ENCODE measurements at regions not wholly inside any gene's neighbourhood (a gene's known extent, or its start where the extent isn't known, plus 50 kb on each side); places are given as distances from the start of the nearest gene placed in this dataset.

- TF ChIP-seq POLR2A (IDR thresholded peaks at IDR 0.05) = no peak
- no peak for TF ChIP-seq CTCF (IDR thresholded peaks at IDR 0.05)
Measured at GRCh38 chr21:28247454-28248020, 745.1 kb downstream of the LTN1 start.
